Right atrium auricular region (tissue), 2 donors: ENCODE measurements at regions not wholly inside any gene's neighbourhood (a gene's known extent, or its start where the extent isn't known, plus 50 kb on each side); places are given as distances from the start of the nearest gene placed in this dataset.
"Not testable (repeated sequence)": the region's sequence is repeated elsewhere in the genome, so short reads cannot be mapped to it uniquely, and the experiment has no call there.

ENCODE experiments used
- DNase-seq: peaks from one replicate; pipeline ENCODE4 v3.0.0-alpha.2; 2019; ENCODE audit warnings: low spot score
- H3K27ac ChIP-seq, 2 donors: fragments of 200-600 bp; sonication (generic); 1 replicate in 1 of 2; 2 replicates in 1 of 2; pipeline ENCODE4 v1.5.1; 2016 to 2019
- H3K27me3 ChIP-seq, 2 donors: fragments of 200-600 bp; sonication (generic); one replicate each; pipeline versions ENCODE4 v1.5.1 to v1.6.0; 2017 to 2019
- H3K36me3 ChIP-seq: fragments of 200-600 bp; sonication (generic); one replicate; pipeline ENCODE4 v1.5.1; 2016
- H3K4me1 ChIP-seq, 2 donors: fragments of 200-600 bp; sonication (generic); one replicate each; pipeline versions ENCODE4 v1.5.1 to v1.6.0; 2017 to 2019
- H3K4me3 ChIP-seq, 2 donors: fragments of 200-600 bp; sonication (generic); 1 replicate in 1 of 2; 2 replicates in 1 of 2; pipeline ENCODE4 v1.5.1; 2017 to 2019; ENCODE audit warnings: mild to moderate bottlenecking in 1 of 2, moderate library complexity in 1 of 2
- H3K9me3 ChIP-seq, 2 donors: fragments of 200-600 bp; sonication (generic); one replicate each; pipeline ENCODE4 v1.5.1; 2019
- TF ChIP-seq, protein P1 (sequence below), 2 donors: fragments of 200-600 bp; sonication (generic); IDR thresholded peaks; one replicate each; pipeline ENCODE4 v1.5.1; 2019; ENCODE audit warnings: antibody characterized with exemption in 2 of 2

DNA sequence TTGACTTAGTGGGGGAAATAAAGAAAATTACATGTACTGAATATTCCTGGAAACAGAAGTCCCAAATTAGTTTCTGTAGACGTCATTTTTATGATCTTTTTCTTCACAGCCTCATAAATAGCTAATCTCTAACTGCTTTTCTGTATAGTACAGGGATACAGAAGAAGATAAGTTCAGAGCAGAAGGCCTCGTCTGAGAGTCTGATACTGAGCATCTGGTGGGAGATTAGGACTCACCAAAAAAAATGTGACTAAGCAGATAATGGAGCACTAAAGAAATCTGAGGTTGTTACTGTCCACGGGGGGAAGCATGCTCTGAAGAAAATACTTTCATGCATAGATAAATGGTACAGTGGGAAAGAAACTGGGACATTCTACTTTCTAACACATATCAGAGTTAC lies 115.3 kb upstream of the TRPC5 start:
- no peak for DNase-seq
- H3K9me3 ChIP-seq, result no peaks in the 10 kb centered on the region
- H3K4me3 ChIP-seq, result no peak overlapping the region
- H3K4me1 ChIP-seq, result no peaks in the 10 kb centered on the region
- TF ChIP-seq, protein P1, sequence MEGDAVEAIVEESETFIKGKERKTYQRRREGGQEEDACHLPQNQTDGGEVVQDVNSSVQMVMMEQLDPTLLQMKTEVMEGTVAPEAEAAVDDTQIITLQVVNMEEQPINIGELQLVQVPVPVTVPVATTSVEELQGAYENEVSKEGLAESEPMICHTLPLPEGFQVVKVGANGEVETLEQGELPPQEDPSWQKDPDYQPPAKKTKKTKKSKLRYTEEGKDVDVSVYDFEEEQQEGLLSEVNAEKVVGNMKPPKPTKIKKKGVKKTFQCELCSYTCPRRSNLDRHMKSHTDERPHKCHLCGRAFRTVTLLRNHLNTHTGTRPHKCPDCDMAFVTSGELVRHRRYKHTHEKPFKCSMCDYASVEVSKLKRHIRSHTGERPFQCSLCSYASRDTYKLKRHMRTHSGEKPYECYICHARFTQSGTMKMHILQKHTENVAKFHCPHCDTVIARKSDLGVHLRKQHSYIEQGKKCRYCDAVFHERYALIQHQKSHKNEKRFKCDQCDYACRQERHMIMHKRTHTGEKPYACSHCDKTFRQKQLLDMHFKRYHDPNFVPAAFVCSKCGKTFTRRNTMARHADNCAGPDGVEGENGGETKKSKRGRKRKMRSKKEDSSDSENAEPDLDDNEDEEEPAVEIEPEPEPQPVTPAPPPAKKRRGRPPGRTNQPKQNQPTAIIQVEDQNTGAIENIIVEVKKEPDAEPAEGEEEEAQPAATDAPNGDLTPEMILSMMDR (IDR thresholded peaks at IDR 0.05), result no peak
- H3K27ac ChIP-seq, result no peak overlapping the region
- H3K36me3 ChIP-seq, result no peaks in the 10 kb centered on the region
- H3K27me3 ChIP-seq, result no peaks in the 10 kb centered on the region

- Histone ChIP-seq H3K27ac (no peak overlapping the region), H3K4me3 (no peak overlapping the region), H3K4me1 (no peaks in the 10 kb centered on the region), H3K27me3 (no peaks in the 10 kb centered on the region), H3K36me3 (no peaks in the 10 kb centered on the region), H3K9me3 (no peaks in the 10 kb centered on the region)
- TF ChIP-seq, protein P1 (IDR thresholded peaks at IDR 0.05), result no peak
- DNase-seq, result no peak
These were observed 108.1 kb upstream of the TRPC5 start for GRCh38 chrX:112190646-112191045.

DNA sequence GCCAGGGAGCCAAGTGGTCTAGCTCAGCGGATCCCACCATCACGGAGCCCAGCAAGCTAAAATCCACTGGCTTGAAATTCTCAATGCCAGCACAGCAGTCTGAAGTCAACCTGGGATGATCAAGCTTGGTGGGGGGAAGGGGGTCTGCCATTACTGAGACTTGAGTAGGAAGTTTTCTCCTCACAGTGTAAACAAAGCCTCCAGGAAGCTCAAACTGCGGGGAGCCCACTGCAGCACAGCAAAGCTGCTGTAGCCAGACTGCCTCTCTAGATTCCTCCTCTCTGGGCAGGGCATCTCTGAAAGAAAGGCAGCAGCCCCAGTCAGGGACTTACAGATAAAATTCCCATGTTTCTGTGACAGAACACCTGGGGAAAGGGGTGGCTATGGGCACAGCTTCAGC lies 98.8 kb upstream of the TRPC5 start:
- not testable (repeated sequence) for H3K9me3 ChIP-seq, H3K36me3 ChIP-seq, H3K27me3 ChIP-seq, H3K4me1 ChIP-seq, H3K27ac ChIP-seq, DNase-seq, H3K4me3 ChIP-seq

GRCh38 chrX:112164420-112164819 lies 81.8 kb upstream of the TRPC5 start:
- TF ChIP-seq, protein P1 (IDR thresholded peaks at IDR 0.05), result no peak
- H3K36me3 ChIP-seq, result no peaks in the 10 kb centered on the region
- H3K9me3 ChIP-seq, result no peaks in the 10 kb centered on the region
- no peaks in the 10 kb centered on the region for H3K4me1 ChIP-seq
- no peaks in the 10 kb centered on the region for H3K27me3 ChIP-seq
- H3K27ac ChIP-seq, result no peak overlapping the region
- DNase-seq, result no peak
- H3K4me3 ChIP-seq, result no peak overlapping the region

- H3K27ac ChIP-seq, result no peak overlapping the region
- H3K36me3 ChIP-seq, result no peaks in the 10 kb centered on the region
- no peaks in the 10 kb centered on the region for H3K4me1 ChIP-seq
- DNase-seq, result no peak
- no peak overlapping the region for H3K4me3 ChIP-seq
- no peaks in the 10 kb centered on the region for H3K27me3 ChIP-seq
- TF ChIP-seq, protein P1 (IDR thresholded peaks at IDR 0.05), result no peak
- H3K9me3 ChIP-seq, result no peaks in the 10 kb centered on the region
These were observed 81.3 kb upstream of the TRPC5 start for GRCh38 chrX:112163906-112164305.

- TF ChIP-seq, protein P1 (IDR thresholded peaks at IDR 0.05), result no peak
- DNase-seq, result no peak
- Histone ChIP-seq H3K9me3 (peaks cover 0 to 2% of the 10 kb centered on the region in 2 donors), H3K27ac (no peak overlapping the region), H3K4me3 (no peak overlapping the region), H3K4me1 (no peaks in the 10 kb centered on the region), H3K36me3 (no peaks in the 10 kb centered on the region), H3K27me3 (no peaks in the 10 kb centered on the region)
These were observed 65.8 kb upstream of the TRPC5 start for GRCh38 chrX:112148397-112148796.
